ENCODE measurements at regions not wholly inside any gene's neighbourhood (a gene's known extent, or its start where the extent isn't known, plus 50 kb on each side); places are given as distances from the start of the nearest gene placed in this dataset.

- TF ChIP-seq CTCF (IDR thresholded peaks at IDR 0.05), result no peak
- TF ChIP-seq POLR2A (IDR thresholded peaks at IDR 0.05), result no peak
Measured at GRCh38 chr16:16780588-16780987, 401.6 kb downstream of the NPIPA7 start.
